ENCODE measurements at regions not wholly inside any gene's neighbourhood (a gene's known extent, or its start where the extent isn't known, plus 50 kb on each side); places are given as distances from the start of the nearest gene placed in this dataset.

GRCh38 chr12:124391340-124392261, 96.7 kb downstream of the RFLNA start:
- Histone ChIP-seq H3K36me3 (replicated peaks in 1 of 2; ENCODE audit: control insufficient read depth in 1 of 2, insufficient read depth in 2 of 2, low read length in 2 of 2) (peaks cover 28 to 33% of the 10 kb centered on the region in 2 donors), H3K9ac (ENCODE audit: insufficient read depth, low read length, poor library complexity, severe bottlenecking) (peak overlapping the region; percentile 98), H3K27me3 (ENCODE audit: control insufficient read depth in 2 of 2, insufficient read depth in 2 of 2, low read length in 2 of 2) (no peaks in the 10 kb centered on the region), H3K4me2 (replicated peaks; ENCODE audit: extremely low read depth, low read length, poor library complexity, severe bottlenecking) (peak overlapping the region; percentile 88), H3K4me1 (ENCODE audit: control insufficient read depth in 1 of 2, insufficient read depth in 2 of 2, low read length in 2 of 2) (peaks cover 72 to 77% of the 10 kb centered on the region in 2 donors), H3K4me3 (replicated peaks in 1 of 3; ENCODE audit: low read depth in 2 of 3, low read length in 3 of 3) (peak overlapping the region; percentile 32 to 85 (median 43)), H2AFZ (ENCODE audit: insufficient read depth, low read depth, low read length, poor library complexity, severe bottlenecking) (no peak overlapping the region), H4K20me1 (ENCODE audit: insufficient read depth, low read length) (peaks cover 59% of the 10 kb centered on the region), H3K79me2 (ENCODE audit: insufficient read depth, low read length) (peaks cover 24% of the 10 kb centered on the region), H3K9me3 (replicated peaks in 1 of 2; ENCODE audit: control insufficient read depth in 1 of 2, insufficient read depth in 1 of 2, low read length in 2 of 2) (no peaks in the 10 kb centered on the region), H3K27ac (ENCODE audit: low read depth in 1 of 2, low read length in 2 of 2) (peak overlapping the region; percentile 99 to 100)
- H3K27ac Mint-ChIP-seq: peak overlapping the region; percentile 99 to 100 (median 100)
- H3K9me3 Mint-ChIP-seq: peaks cover 0 to 1% (median 0%) of the 10 kb centered on the region in 7 donors
- H3K27me3 Mint-ChIP-seq (ENCODE audit: low read depth in 3 of 3): peaks cover 0 to 2% (median 2%) of the 10 kb centered on the region in 3 donors
- TF ChIP-seq, protein P1, sequence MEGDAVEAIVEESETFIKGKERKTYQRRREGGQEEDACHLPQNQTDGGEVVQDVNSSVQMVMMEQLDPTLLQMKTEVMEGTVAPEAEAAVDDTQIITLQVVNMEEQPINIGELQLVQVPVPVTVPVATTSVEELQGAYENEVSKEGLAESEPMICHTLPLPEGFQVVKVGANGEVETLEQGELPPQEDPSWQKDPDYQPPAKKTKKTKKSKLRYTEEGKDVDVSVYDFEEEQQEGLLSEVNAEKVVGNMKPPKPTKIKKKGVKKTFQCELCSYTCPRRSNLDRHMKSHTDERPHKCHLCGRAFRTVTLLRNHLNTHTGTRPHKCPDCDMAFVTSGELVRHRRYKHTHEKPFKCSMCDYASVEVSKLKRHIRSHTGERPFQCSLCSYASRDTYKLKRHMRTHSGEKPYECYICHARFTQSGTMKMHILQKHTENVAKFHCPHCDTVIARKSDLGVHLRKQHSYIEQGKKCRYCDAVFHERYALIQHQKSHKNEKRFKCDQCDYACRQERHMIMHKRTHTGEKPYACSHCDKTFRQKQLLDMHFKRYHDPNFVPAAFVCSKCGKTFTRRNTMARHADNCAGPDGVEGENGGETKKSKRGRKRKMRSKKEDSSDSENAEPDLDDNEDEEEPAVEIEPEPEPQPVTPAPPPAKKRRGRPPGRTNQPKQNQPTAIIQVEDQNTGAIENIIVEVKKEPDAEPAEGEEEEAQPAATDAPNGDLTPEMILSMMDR (IDR thresholded peaks at IDR 0.05): no peak
- DNase-seq: peak; percentile 93 to 96 (median 94)
- H3K4me1 Mint-ChIP-seq: peaks cover 63% of the 10 kb centered on the region
- 4% methylated on average over 31 of the region's 35 CpGs for WGBS (ENCODE audit: insufficient coverage)
- H3K36me3 Mint-ChIP-seq: peaks cover 35 to 38% of the 10 kb centered on the region in 2 donors
- H3K4me3 Mint-ChIP-seq: peak overlapping the region; percentile 96 to 98
- intact Hi-C loops (cut with micrococcal nuclease): loop anchor here (2.0 to 10.0 kb wide), 5 partner anchors 61 to 383 kb away; partner anchors contain the start of gene NCOR2 (in 1 of the 2)

- WGBS (ENCODE audit: insufficient coverage): 12% methylated on average over 16 of the region's 26 CpGs
- H2AFZ ChIP-seq (ENCODE audit: insufficient read depth, low read depth, low read length, poor library complexity, severe bottlenecking): no peak overlapping the region
- peaks cover 0 to 1% (median 0%) of the 10 kb centered on the region in 7 donors for H3K9me3 Mint-ChIP-seq
- H3K27me3 ChIP-seq (ENCODE audit: control insufficient read depth in 2 of 2, insufficient read depth in 2 of 2, low read length in 2 of 2): no peaks in the 10 kb centered on the region
- peaks cover 59% of the 10 kb centered on the region for H4K20me1 ChIP-seq (ENCODE audit: insufficient read depth, low read length)
- peaks cover 34 to 37% of the 10 kb centered on the region in 2 donors for H3K36me3 Mint-ChIP-seq
- H3K4me1 Mint-ChIP-seq: peaks cover 62% of the 10 kb centered on the region
- peak overlapping the region; percentile 98 for H3K9ac ChIP-seq (ENCODE audit: insufficient read depth, low read length, poor library complexity, severe bottlenecking)
- peak overlapping the region; percentile 99 to 100 (median 100) for H3K27ac Mint-ChIP-seq
- peaks cover 0 to 2% (median 2%) of the 10 kb centered on the region in 3 donors for H3K27me3 Mint-ChIP-seq (ENCODE audit: low read depth in 3 of 3)
- H3K4me1 ChIP-seq (ENCODE audit: control insufficient read depth in 1 of 2, insufficient read depth in 2 of 2, low read length in 2 of 2): peaks cover 72 to 77% of the 10 kb centered on the region in 2 donors
- H3K9me3 ChIP-seq (replicated peaks in 1 of 2; ENCODE audit: control insufficient read depth in 1 of 2, insufficient read depth in 1 of 2, low read length in 2 of 2): no peaks in the 10 kb centered on the region
- peak overlapping the region; percentile 88 for H3K4me2 ChIP-seq (replicated peaks; ENCODE audit: extremely low read depth, low read length, poor library complexity, severe bottlenecking)
- H3K27ac ChIP-seq (ENCODE audit: low read depth in 1 of 2, low read length in 2 of 2): peak overlapping the region; percentile 99 to 100
- H3K4me3 ChIP-seq (replicated peaks in 1 of 3; ENCODE audit: low read depth in 2 of 3, low read length in 3 of 3): peak overlapping the region; percentile 32 to 85 (median 43)
- peaks cover 29% of the 10 kb centered on the region for H3K79me2 ChIP-seq (ENCODE audit: insufficient read depth, low read length)
- TF ChIP-seq, protein P1 (IDR thresholded peaks at IDR 0.05): no peak
- H3K36me3 ChIP-seq (replicated peaks in 1 of 2; ENCODE audit: control insufficient read depth in 1 of 2, insufficient read depth in 2 of 2, low read length in 2 of 2): peaks cover 23 to 30% of the 10 kb centered on the region in 2 donors
- DNase-seq: peak; percentile 93 to 97 (median 96)
- intact Hi-C loops (cut with micrococcal nuclease): loop anchor here (2.0 to 10.0 kb wide), 5 partner anchors 62 to 384 kb away; partner anchors contain the start of gene NCOR2 (in 1 of the 2)
- H3K4me3 Mint-ChIP-seq: peak overlapping the region; percentile 96 to 98
Measured at GRCh38 chr12:124390442-124391097, 95.7 kb downstream of the RFLNA start.
